Astrocyte of the spinal cord (primary cell): ENCODE measurements at regions not wholly inside any gene's neighbourhood (a gene's known extent, or its start where the extent isn't known, plus 50 kb on each side); places are given as distances from the start of the nearest gene placed in this dataset.

Experiments
- DNase-seq: peaks from one replicate; pipeline ENCODE4 v3.0.0; 2011; ENCODE audit warnings: low read depth, low spot score
- H3K4me3 ChIP-seq: 2 replicates; pipeline ENCODE4 v1.5.1; 2011; ENCODE audit warnings: low read depth, mild to moderate bottlenecking, low read length, moderate library complexity
- CTCF ChIP-seq: IDR thresholded peaks from 2 replicates; pipeline ENCODE4 v1.5.1; 2012; ENCODE audit warnings: low read depth, mild to moderate bottlenecking, low read length, inconsistent platforms
- in situ Hi-C: cut with HindIII; loops from 2 replicates; pipeline ENCODE4 v1.10.0; 2017; ENCODE audit warnings: low sequenced_read_pairs

- H3K4me3 ChIP-seq: no peak overlapping the region
- TF ChIP-seq CTCF: no peak
- DNase-seq: no peak
- in situ Hi-C loops: no loop called here
Observed at GRCh38 chr2:157075924-157076323, 181.6 kb upstream of the GALNT5 start.

GRCh38 chr2:157076526-157077161 is 180.9 kb upstream of the GALNT5 start:
- no peak for TF ChIP-seq CTCF
- no peak for DNase-seq
- no peak overlapping the region for H3K4me3 ChIP-seq
- in situ Hi-C loops: no loop called here

GRCh38 chr2:157077753-157078350 is 179.7 kb upstream of the GALNT5 start:
- DNase-seq: no peak
- H3K4me3 ChIP-seq: no peak overlapping the region
- TF ChIP-seq CTCF: no peak
- in situ Hi-C loops: no loop called here

- H3K4me3 ChIP-seq: no peak overlapping the region
- in situ Hi-C loops: no loop called here
- no peak for TF ChIP-seq CTCF
- DNase-seq: no peak
Observed at GRCh38 chr2:157082950-157083349, 174.6 kb upstream of the GALNT5 start.

GRCh38 chr2:157085522-157085921 is 172.0 kb upstream of the GALNT5 start:
- TF ChIP-seq CTCF: no peak
- in situ Hi-C loops: no loop called here
- no peak for DNase-seq
- H3K4me3 ChIP-seq: no peak overlapping the region

GRCh38 chr2:157087373-157088002 is 170.0 kb upstream of the GALNT5 start:
- peak; percentile 4 for DNase-seq
- in situ Hi-C loops: no loop called here
- no peak for TF ChIP-seq CTCF
- no peak overlapping the region for H3K4me3 ChIP-seq
